Umbilical cord (tissue), 1 donor: ENCODE measurements at regions not wholly inside any gene's neighbourhood (a gene's known extent, or its start where the extent isn't known, plus 50 kb on each side); places are given as distances from the start of the nearest gene placed in this dataset.

ENCODE experiments used
- DNase-seq: peaks from one replicate; pipeline ENCODE4 v3.0.0-alpha.2; 2015; ENCODE audit warnings: low spot score

DNA sequence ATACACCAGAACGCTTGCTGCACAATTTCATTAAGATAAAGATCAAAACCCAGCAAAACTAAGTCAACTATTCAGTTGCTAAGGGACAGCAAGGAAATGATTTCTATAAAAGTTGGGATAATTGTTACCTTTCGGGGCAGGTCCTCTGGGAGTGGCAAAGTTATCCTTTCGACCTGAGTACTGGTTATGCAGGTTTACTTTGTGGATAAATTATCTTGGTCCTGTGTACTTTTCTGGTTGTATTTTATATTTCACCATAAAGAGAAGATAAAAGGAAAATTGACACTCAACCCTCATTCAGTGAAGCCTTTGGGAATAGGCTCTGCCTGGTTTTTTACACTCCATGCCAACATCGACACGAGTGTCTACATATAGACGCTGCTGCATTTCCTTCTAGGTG, 146.5 kb downstream of the SYK start:
- DNase-seq, result no peak

DNA sequence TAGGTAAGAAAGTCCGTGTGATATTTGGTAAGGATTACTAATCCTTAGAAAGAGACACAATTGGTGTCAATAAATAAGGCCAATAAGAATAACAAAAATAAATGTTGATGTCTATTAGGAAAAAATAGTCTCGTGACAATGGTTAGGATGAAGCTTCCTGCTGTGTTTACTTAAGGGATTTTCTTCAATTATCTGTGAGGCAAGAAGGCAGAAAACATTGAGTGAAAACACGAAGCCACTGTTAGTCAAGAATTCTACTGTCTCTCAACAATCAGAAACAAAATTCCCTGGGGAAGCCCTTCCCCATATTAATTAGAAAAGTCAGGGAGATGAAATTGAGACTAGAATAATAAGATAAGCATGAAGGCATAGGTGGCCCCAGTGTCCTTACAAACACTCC, 149.0 kb downstream of the SYK start:
- no peak for DNase-seq

GRCh38 chr9:90953200-90953599, 151.6 kb downstream of the SYK start:
- DNase-seq, result no peak

DNA sequence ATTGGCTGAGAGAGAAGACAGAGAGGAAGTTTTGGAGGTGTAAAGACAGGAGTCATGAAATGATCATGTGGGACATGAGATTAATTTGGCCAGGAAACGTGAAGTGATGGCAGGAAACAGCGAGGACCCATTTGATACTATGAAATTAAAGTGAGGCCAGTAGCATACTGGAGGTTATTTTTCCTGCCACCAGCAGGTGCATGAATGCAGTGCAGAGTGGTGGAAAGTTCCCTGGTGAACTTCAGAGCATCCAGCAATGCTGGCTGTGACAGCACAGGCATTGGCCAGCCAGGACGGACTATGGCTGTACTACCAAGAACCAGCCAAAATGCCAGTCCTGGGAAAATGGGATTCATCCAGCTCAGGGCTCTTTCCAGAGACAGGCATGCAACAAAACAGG, 152.2 kb downstream of the SYK start:
- no peak for DNase-seq

- DNase-seq, result no peak
These were observed 154.6 kb downstream of the SYK start for GRCh38 chr9:90956026-90956810.

GRCh38 chr9:90958328-90958727, 156.7 kb downstream of the SYK start:
- no peak for DNase-seq

GRCh38 chr9:90960941-90961340, 159.3 kb downstream of the SYK start:
- no peak for DNase-seq

DNA sequence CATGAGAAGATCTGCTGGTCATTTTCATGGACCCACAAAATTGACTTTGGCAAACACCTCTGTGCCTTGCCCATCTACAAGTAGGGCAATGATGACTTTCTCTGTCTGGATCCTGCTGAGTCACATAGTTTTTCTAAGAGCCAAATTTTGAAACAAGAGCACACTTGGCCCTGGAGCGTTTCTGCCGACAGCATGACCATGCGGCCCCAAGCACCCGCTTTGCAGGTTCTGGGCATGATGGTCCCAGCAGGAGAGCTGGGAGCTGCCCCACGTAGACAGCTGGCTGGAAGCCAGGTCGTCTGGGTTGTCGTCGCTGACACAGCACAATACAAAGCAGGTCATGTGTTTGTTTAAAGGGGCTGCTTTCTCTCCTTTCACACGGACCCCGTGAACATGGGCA, 159.8 kb downstream of the SYK start:
- DNase-seq, result peak; percentile 45

- peak; percentile 48 for DNase-seq
These were observed 162.7 kb downstream of the SYK start for GRCh38 chr9:90964101-90965020.

DNA sequence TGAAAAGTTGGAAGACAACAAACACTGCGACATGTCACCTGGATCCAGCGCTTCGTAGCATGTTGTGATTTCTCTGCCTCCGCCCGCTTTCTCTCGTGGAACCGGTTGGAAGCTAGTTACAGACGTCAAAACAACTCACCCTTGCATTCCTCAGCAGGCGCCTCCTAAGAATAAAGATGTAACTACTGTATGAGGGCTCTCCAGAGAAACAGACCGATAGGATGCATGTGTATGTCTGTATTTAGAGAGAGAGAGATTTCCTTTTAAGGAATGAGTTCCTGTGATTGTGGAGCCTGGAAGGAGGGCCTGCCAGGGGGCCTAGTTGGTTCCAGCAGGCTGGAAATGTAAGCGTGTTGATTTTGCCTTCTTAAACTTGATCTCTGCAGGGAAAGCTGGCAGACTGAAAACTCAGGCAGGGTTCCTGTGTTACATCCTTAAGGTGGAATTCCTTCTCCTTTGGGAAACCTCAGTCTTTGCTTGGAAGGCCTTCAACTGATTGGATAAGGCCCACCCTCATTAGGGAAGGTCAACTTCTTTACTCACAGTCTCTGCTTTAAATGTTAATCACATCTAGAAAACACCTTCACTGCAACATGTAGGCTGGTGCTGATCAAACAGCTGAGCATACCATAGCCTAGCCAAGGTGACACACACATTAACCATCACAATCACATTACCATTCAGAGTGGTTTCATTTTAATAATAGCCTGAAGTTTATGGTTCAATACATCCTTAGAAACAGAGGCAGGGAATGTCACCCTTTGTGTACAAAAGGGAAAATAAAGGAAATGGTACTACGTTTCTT, 163.8 kb downstream of the SYK start:
- peak; percentile 79 for DNase-seq

GRCh38 chr9:90966031-90966290, 164.3 kb downstream of the SYK start:
- DNase-seq, result no peak

GRCh38 chr9:90966480-90967144, 165.0 kb downstream of the SYK start:
- DNase-seq, result no peak

DNA sequence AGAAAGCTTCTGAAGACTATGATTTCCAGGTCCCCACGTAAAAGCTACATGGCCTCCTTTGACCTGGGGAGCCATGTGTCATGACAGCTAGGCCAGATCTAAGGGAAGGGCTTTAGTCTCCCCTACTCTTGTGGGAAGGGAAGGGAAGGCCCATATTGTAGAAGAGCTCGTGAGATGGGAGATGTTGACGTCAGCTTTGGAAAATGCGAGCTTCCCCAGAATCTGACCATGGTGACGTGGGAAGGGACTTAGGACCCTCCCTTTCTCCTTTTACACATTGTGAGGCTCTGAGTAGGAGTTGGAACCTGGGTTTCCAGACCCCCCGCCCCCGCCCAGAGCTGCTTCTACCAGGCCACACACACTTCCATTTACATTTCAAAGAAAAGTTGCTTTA, 165.5 kb downstream of the SYK start:
- no peak for DNase-seq

- DNase-seq, result no peak
These were observed 167.5 kb downstream of the SYK start for GRCh38 chr9:90969021-90969675.

- DNase-seq, result peak; percentile 80
These were observed 169.0 kb downstream of the SYK start for GRCh38 chr9:90970608-90971007.

GRCh38 chr9:90972057-90972456, 170.4 kb downstream of the SYK start:
- no peak for DNase-seq

GRCh38 chr9:90974016-90974415, 172.4 kb downstream of the SYK start:
- peak; percentile 54 for DNase-seq

GRCh38 chr9:90974643-90975245, 173.1 kb downstream of the SYK start:
- no peak for DNase-seq

- DNase-seq, result no peak
These were observed 174.3 kb downstream of the SYK start for GRCh38 chr9:90975781-90976538.

DNA sequence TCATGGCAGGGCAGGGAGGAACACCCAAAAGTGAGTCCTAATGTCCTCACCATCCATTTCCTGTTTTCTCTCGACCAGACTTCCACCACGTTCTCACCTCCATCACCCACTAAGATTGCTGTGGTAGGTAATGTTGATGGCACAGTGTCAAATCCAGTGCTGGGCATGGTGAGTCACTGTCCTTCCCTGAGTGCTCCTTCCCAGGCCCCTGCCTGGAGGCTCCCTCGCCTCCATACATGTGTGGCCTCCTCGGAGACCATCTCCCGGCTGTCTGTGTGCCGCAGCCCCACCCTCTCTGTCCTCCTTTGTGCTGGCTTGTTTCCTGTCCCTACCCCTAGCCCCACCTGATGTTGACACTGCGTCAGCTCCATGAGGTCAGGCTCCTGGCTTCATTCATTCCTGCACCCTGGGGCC, 177.5 kb downstream of the SYK start:
- no peak for DNase-seq
